Endothelial cell of umbilical vein (primary cell): ENCODE measurements at regions not wholly inside any gene's neighbourhood (a gene's known extent, or its start where the extent isn't known, plus 50 kb on each side); places are given as distances from the start of the nearest gene placed in this dataset.

ENCODE experiments used
- BruUV-seq: library from RNA; stranded (reverse); fragments of 400-500 nt; replicated peaks from 2 replicates; lab custom pipeline; 2021; lab: Mats Ljungman, UMichigan
- CTCF ChIA-PET: fragments of 300-600, 350-600 bp; sonication (Branson Sonifier 250); formaldehyde crosslinking; loops from one replicate; lab custom pipeline; 2021; ENCODE audit warnings: antibody characterized with exemption, inconsistent platforms; lab: Charles Lee
- POLR2A ChIA-PET: fragments of 300-600, 350-600 bp; sonication (Branson Sonifier 250); formaldehyde crosslinking; loops from one replicate; lab custom pipeline; 2021; ENCODE audit warnings: antibody characterized with exemption, inconsistent platforms; lab: Charles Lee
- DNase-seq: peaks from one replicate; pipeline ENCODE4 v3.0.0-alpha.2; 2011; ENCODE audit warnings: low read depth, low spot score
- FAIRE-seq: peaks from 2 replicates; lab custom pipeline; 2011; peaks lifted over from hg19 to GRCh38; lab: Jason Lieb, UNC
- H2AFZ ChIP-seq: 2 replicates; pipeline ENCODE4 v1.6.0; 2012; ENCODE audit warnings: low read depth, low read length, control low read depth, inconsistent platforms
- H3K27ac ChIP-seq: 2 replicates; pipeline ENCODE4 v1.5.1; 2011; ENCODE audit warnings: low read depth, mild to moderate bottlenecking, control low read depth, low read length, moderate library complexity; ENCODE audit not compliant: insufficient read depth
- H3K27me3 ChIP-seq, 2 experiments: 2 replicates each; pipeline versions ENCODE4 v1.6.0 to v1.6.1; 2011; ENCODE audit warnings: low read length in 2 of 2, mixed read lengths in 1 of 2; ENCODE audit not compliant: control insufficient read depth in 2 of 2, insufficient read depth in 2 of 2
- H3K36me3 ChIP-seq, 2 experiments: 2 replicates in 1 of 2; 3 replicates in 1 of 2; pipeline ENCODE4 v1.5.1; 2011; ENCODE audit warnings: low read length in 2 of 2, mild to moderate bottlenecking in 1 of 2, moderate library complexity in 1 of 2; ENCODE audit not compliant: control insufficient read depth in 2 of 2, insufficient read depth in 2 of 2; ENCODE audit errors: extremely low read depth in 1 of 2
- H3K4me1 ChIP-seq: 3 replicates; pipeline ENCODE4 v1.5.1; 2011; ENCODE audit warnings: mild to moderate bottlenecking, low read length; ENCODE audit not compliant: control insufficient read depth, insufficient read depth; ENCODE audit errors: extremely low read depth
- H3K4me2 ChIP-seq: 2 replicates; pipeline ENCODE4 v1.6.1; 2011; ENCODE audit warnings: low read length, control low read depth, mixed read lengths; ENCODE audit not compliant: insufficient read depth
- H3K4me3 ChIP-seq, 3 experiments: fragments of 200-600 bp in 1 of 3; sonication (generic), shearing (Covaris generic) in 1 of 3; replicated peaks in 1 of 3; 2 replicates each; pipeline ENCODE4 v1.5.1; 2011 to 2016; ENCODE audit warnings: control low read depth in 3 of 3, low read length in 3 of 3, mild to moderate bottlenecking in 2 of 3, inconsistent platforms in 1 of 3, low read depth in 1 of 3, moderate library complexity in 1 of 3; ENCODE audit not compliant: insufficient read depth in 1 of 3
- H3K79me2 ChIP-seq: 2 replicates; pipeline ENCODE4 v1.6.0; 2012; ENCODE audit warnings: low read length, inconsistent platforms; ENCODE audit not compliant: control insufficient read depth, insufficient read depth
- H3K9ac ChIP-seq: replicated peaks from 2 replicates; pipeline ENCODE3; 2011; ENCODE audit warnings: low read length, control low read depth; ENCODE audit not compliant: insufficient read depth; ENCODE audit errors: extremely low read depth
- H3K9me1 ChIP-seq: replicated peaks from 3 replicates; pipeline ENCODE4 v1.6.0; 2011; ENCODE audit warnings: mild to moderate bottlenecking, low read length; ENCODE audit not compliant: control insufficient read depth, insufficient read depth; ENCODE audit errors: extremely low read depth
- H3K9me3 ChIP-seq: replicated peaks from 2 replicates; pipeline ENCODE4 v1.5.1; 2012; ENCODE audit warnings: low read length, inconsistent platforms; ENCODE audit not compliant: control insufficient read depth, insufficient read depth
- H4K20me1 ChIP-seq: replicated peaks from 2 replicates; pipeline ENCODE3; 2011; ENCODE audit warnings: mild to moderate bottlenecking, low read length; ENCODE audit not compliant: control insufficient read depth, insufficient read depth; ENCODE audit errors: extremely low read depth
- EZH2 ChIP-seq: IDR thresholded peaks from 2 replicates; pipeline ENCODE4 v1.6.1; 2012; ENCODE audit warnings: borderline replicate concordance, low read depth, mild to moderate bottlenecking, moderate library complexity, low read length, inconsistent platforms; ENCODE audit not compliant: severe bottlenecking
- FOS ChIP-seq: IDR thresholded peaks from 2 replicates; pipeline ENCODE4 v1.6.1; 2011; ENCODE audit warnings: mild to moderate bottlenecking, low read length, moderate library complexity, borderline replicate concordance; ENCODE audit not compliant: insufficient read depth
- GATA2 ChIP-seq: IDR thresholded peaks from 2 replicates; pipeline ENCODE4 v1.7.0; 2011; ENCODE audit warnings: low read depth, mild to moderate bottlenecking, moderate library complexity, mixed read lengths, low read length; ENCODE audit not compliant: insufficient read length, insufficient read depth
- JUN ChIP-seq: IDR thresholded peaks from 2 replicates; pipeline ENCODE4 v1.6.1; 2011; ENCODE audit warnings: borderline replicate concordance, low read depth; ENCODE audit not compliant: insufficient read length, insufficient read depth
- MYC ChIP-seq: IDR thresholded peaks from one replicate; pipeline ENCODE4 v1.6.1; 2011; ENCODE audit warnings: mild to moderate bottlenecking, low read depth, low read length
- POLR2A ChIP-seq: IDR thresholded peaks from 2 replicates; pipeline ENCODE4 v1.6.1; 2012; ENCODE audit warnings: low read depth, mild to moderate bottlenecking, control low read depth, low read length
- POLR2AphosphoS5 ChIP-seq: IDR thresholded peaks from 2 replicates; pipeline ENCODE4 v1.6.1; 2012; ENCODE audit warnings: low read depth, mild to moderate bottlenecking, control low read depth, low read length, moderate library complexity; ENCODE audit not compliant: insufficient read depth
- dilution Hi-C: fragments of 300-500 bp; cut with MboI; formaldehyde crosslinking; loops from one replicate; pipeline ENCODE4 v1.15.0; 2019; ENCODE audit warnings: low sequenced_read_pairs; ENCODE audit not compliant: extremely low pct_ligation_motif_present
- intact Hi-C: fragments of 100-400 bp; cut with micrococcal nuclease; formaldehyde crosslinking; loops from one replicate; pipeline ENCODE4 v1.10.0; 2022
- TF ChIP-seq, protein P1 (sequence below): IDR thresholded peaks from 2 replicates; pipeline ENCODE4 v1.6.1; 2011; ENCODE audit not compliant: insufficient read depth, insufficient read length

GRCh38 chr4:130125467-130125866 is 1029.5 kb downstream of the C4orf33 start:
- TF ChIP-seq MYC = no peak
- TF ChIP-seq POLR2AphosphoS5 = no peak
- TF ChIP-seq POLR2A = no peak
- TF ChIP-seq, protein P1, sequence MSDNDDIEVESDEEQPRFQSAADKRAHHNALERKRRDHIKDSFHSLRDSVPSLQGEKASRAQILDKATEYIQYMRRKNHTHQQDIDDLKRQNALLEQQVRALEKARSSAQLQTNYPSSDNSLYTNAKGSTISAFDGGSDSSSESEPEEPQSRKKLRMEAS = no peak
- H3K36me3 ChIP-seq = no peaks in the 10 kb centered on the region
- H3K27me3 ChIP-seq = no peaks in the 10 kb centered on the region
- CTCF ChIA-PET = interaction anchor here (1.3 kb wide), 1 partner anchor 9 kb away, joined by 4 read pairs; no protein-coding TSS in a partner anchor
- H3K27ac ChIP-seq = no peak overlapping the region
- no peak for FAIRE-seq
- dilution Hi-C loops (no loop called here), intact Hi-C loops (no loop called here)
- no peak overlapping the region for H3K9ac ChIP-seq
- no peaks in the 10 kb centered on the region for H4K20me1 ChIP-seq
- H3K4me3 ChIP-seq = no peak overlapping the region
- BruUV-seq = no TSS peak
- H3K9me3 ChIP-seq = no peaks in the 10 kb centered on the region
- no peaks in the 10 kb centered on the region for H3K79me2 ChIP-seq
- H3K4me1 ChIP-seq = no peaks in the 10 kb centered on the region
- H3K4me2 ChIP-seq = no peak overlapping the region
- no peaks in the 10 kb centered on the region for H3K9me1 ChIP-seq
- DNase-seq = no peak
- no peak overlapping the region for H2AFZ ChIP-seq
- POLR2A ChIA-PET = no interaction called here

DNA sequence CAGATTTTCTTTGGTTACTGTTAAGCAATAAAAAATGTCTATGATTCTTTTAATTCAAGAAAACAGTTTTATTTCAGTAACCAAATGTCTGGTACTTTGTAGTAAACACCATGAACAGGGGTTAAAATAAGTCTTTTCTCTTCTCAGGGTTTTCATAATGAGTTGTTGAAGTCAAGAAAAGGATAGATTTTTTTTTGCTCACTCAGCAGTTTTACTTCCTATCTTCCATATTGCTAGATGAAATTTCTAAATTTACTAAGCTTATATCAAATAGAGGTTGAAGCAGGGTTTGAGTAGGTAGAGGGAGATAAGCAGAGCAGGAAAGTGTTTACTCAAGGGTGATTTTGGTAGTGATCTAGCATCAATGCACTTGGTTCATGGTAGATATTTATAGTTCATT is 1031.3 kb downstream of the C4orf33 start:
- dilution Hi-C loops = no loop called here
- no peak overlapping the region for H3K4me3 ChIP-seq

More for the DNA sequence above, 1031.3 kb downstream of the C4orf33 start:
- BruUV-seq = no TSS peak
- no peaks in the 10 kb centered on the region for H4K20me1 ChIP-seq
- no peak for FAIRE-seq
- H3K9ac ChIP-seq = no peak overlapping the region
- no peaks in the 10 kb centered on the region for H3K9me1 ChIP-seq
- no peak overlapping the region for H3K4me2 ChIP-seq
- POLR2A ChIA-PET = no interaction called here
- H2AFZ ChIP-seq = no peak overlapping the region
- no peaks in the 10 kb centered on the region for H3K4me1 ChIP-seq
- no peaks in the 10 kb centered on the region for H3K79me2 ChIP-seq
- DNase-seq = no peak
- H3K27ac ChIP-seq = no peak overlapping the region
- TF ChIP-seq FOS (no peak), GATA2 (no peak), POLR2AphosphoS5 (no peak), JUN (no peak), POLR2A (no peak), EZH2 (no peak)
- no peaks in the 10 kb centered on the region for H3K36me3 ChIP-seq
- H3K9me3 ChIP-seq = no peaks in the 10 kb centered on the region
- no peaks in the 10 kb centered on the region for H3K27me3 ChIP-seq
- intact Hi-C loops = no loop called here
- CTCF ChIA-PET = no interaction called here
